ENCODE measurements at regions not wholly inside any gene's neighbourhood (a gene's known extent, or its start where the extent isn't known, plus 50 kb on each side); places are given as distances from the start of the nearest gene placed in this dataset.

DNA sequence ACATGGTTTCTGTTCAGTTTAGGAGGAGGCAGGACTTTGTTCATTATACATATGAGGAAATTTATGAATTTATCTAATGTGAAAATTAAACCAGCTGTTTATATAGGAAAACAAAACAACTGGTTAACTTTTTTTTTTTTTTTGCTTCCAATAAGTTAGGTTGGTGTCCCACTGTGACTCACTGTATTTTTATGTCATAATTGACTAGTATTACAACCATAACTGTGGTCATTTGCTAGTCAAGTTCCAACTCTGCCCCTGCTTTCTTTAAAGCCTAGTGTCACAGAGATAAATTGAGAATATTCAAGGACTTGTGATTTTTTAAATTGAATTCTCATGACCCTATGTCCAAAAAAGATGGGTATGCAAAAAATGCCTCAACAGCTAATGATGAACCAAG lies 227.7 kb downstream of the BCAT1 start:
- TF ChIP-seq, protein P1, sequence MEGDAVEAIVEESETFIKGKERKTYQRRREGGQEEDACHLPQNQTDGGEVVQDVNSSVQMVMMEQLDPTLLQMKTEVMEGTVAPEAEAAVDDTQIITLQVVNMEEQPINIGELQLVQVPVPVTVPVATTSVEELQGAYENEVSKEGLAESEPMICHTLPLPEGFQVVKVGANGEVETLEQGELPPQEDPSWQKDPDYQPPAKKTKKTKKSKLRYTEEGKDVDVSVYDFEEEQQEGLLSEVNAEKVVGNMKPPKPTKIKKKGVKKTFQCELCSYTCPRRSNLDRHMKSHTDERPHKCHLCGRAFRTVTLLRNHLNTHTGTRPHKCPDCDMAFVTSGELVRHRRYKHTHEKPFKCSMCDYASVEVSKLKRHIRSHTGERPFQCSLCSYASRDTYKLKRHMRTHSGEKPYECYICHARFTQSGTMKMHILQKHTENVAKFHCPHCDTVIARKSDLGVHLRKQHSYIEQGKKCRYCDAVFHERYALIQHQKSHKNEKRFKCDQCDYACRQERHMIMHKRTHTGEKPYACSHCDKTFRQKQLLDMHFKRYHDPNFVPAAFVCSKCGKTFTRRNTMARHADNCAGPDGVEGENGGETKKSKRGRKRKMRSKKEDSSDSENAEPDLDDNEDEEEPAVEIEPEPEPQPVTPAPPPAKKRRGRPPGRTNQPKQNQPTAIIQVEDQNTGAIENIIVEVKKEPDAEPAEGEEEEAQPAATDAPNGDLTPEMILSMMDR (IDR thresholded peaks at IDR 0.05), result no peak
- TF ChIP-seq POLR2AphosphoS5 (IDR thresholded peaks at IDR 0.05), result no peak
- no peak for TF ChIP-seq POLR2A (IDR thresholded peaks at IDR 0.05)

Data from breast epithelium (tissue), 3 donors.